OCI-LY1 (cell line): ENCODE measurements at regions not wholly inside any gene's neighbourhood (a gene's known extent, or its start where the extent isn't known, plus 50 kb on each side); places are given as distances from the start of the nearest gene placed in this dataset.
A peak's percentile ranks its signal among the peaks of the same experiment; 100 is the strongest.

Experiments used
- H2AFZ ChIP-seq: fragments of 200-600 bp; sonication (generic), shearing (Covaris generic); 2 replicates; pipeline ENCODE4 v1.6.0; 2014; ENCODE audit warnings: antibody characterized with exemption, mild to moderate bottlenecking, low read length
- H3F3A ChIP-seq: fragments of 200-600 bp; sonication (generic), shearing (Covaris generic); 2 replicates; pipeline ENCODE4 v1.6.0; 2014; ENCODE audit warnings: mild to moderate bottlenecking, antibody characterized with exemption, low read length, moderate library complexity; ENCODE audit not compliant: insufficient read depth
- H3K27ac ChIP-seq: fragments of 200-600 bp; sonication (generic); 2 replicates; pipeline ENCODE4 v1.5.1; 2014; ENCODE audit warnings: low read length, mixed run types, mild to moderate bottlenecking, low read depth; ENCODE audit not compliant: poor library complexity, severe bottlenecking
- H3K27me3 ChIP-seq: fragments of 200-600 bp; sonication (generic); 2 replicates; pipeline ENCODE4 v1.6.0; 2014; ENCODE audit warnings: antibody characterized with exemption, mild to moderate bottlenecking, low read length, moderate library complexity; ENCODE audit not compliant: insufficient read depth
- H3K36me3 ChIP-seq: fragments of 200-600 bp; sonication (generic); 2 replicates; pipeline ENCODE4 v1.6.1; 2014; ENCODE audit warnings: mild to moderate bottlenecking, antibody characterized with exemption, low read length, moderate library complexity, mixed read lengths; ENCODE audit not compliant: insufficient read depth
- H3K4me1 ChIP-seq: fragments of 200-600 bp; sonication (generic); 2 replicates; pipeline ENCODE4 v1.5.1; 2014; ENCODE audit warnings: mild to moderate bottlenecking, low read length, moderate library complexity; ENCODE audit not compliant: insufficient read depth, severe bottlenecking
- H3K4me2 ChIP-seq: fragments of 200-600 bp; sonication (generic), shearing (Covaris generic); 2 replicates; pipeline ENCODE4 v1.6.1; 2014; ENCODE audit warnings: low read length
- H3K4me3 ChIP-seq: fragments of 200-600 bp; sonication (generic); 2 replicates; pipeline ENCODE4 v1.5.1; 2014; ENCODE audit warnings: low read length, low read depth, mild to moderate bottlenecking, mixed read lengths; ENCODE audit not compliant: poor library complexity, severe bottlenecking
- H3K79me2 ChIP-seq: fragments of 200-600 bp; shearing (Covaris generic); 2 replicates; pipeline ENCODE4 v1.6.1; 2016; ENCODE audit warnings: mixed run types, low read length, mixed read lengths; ENCODE audit not compliant: insufficient read depth
- H3K9ac ChIP-seq: fragments of 200-600 bp; sonication (generic), shearing (Covaris generic); 2 replicates; pipeline ENCODE4 v1.6.1; 2014; ENCODE audit warnings: mild to moderate bottlenecking, low read length, mixed read lengths
- H3K9me2 ChIP-seq: fragments of 200-600 bp; sonication (generic), shearing (Covaris generic); 2 replicates; pipeline ENCODE4 v1.6.1; 2014; ENCODE audit warnings: low read depth, mild to moderate bottlenecking, low read length, mixed read lengths
- H3K9me3 ChIP-seq: fragments of 200-600 bp; shearing (Covaris generic); 2 replicates; pipeline ENCODE4 v1.6.1; 2014; ENCODE audit warnings: low read length, mixed read lengths
- H4K20me1 ChIP-seq: fragments of 200-600 bp; sonication (generic), shearing (Covaris generic); 2 replicates; pipeline ENCODE4 v1.6.0; 2016; ENCODE audit warnings: mild to moderate bottlenecking, low read length; ENCODE audit not compliant: insufficient read depth
- EZH2 ChIP-seq: fragments of 200-600 bp; sonication (generic), shearing (Covaris generic); IDR thresholded peaks from 2 replicates; pipeline ENCODE4 v1.8.0; 2017; ENCODE audit warnings: borderline replicate concordance, mixed run types, mild to moderate bottlenecking, antibody characterized with exemption, low read length, moderate library complexity, mixed read lengths
- TF ChIP-seq, protein P1 (sequence below): fragments of 200-600 bp; sonication (generic), shearing (Covaris generic); IDR thresholded peaks from 2 replicates; pipeline ENCODE4 v1.5.1; 2017; ENCODE audit warnings: mild to moderate bottlenecking, antibody characterized with exemption, low read length, moderate library complexity, mixed read lengths

DNA sequence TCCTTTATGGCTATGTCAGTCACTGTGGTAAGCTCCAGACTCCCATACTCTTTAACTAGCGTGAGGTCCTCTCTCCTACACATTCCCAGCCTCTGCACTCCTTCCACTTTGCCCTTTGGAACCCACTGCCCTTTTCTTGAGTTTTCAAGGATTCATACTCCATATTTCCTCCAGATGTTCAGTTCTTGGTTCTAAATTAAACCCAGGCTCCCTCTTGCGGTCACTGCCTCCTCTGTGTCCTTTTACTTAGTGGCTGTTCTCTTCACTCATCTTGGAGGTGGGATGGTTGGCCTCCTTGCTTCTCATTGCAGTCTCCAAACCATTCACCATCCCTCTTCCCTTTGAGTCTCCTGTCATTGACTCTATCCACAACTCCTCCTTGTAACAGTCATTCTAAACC is 208.1 kb downstream of the TGFB2 start:
- Histone ChIP-seq H2AFZ (no peak overlapping the region), H3K4me3 (no peak overlapping the region), H3K27ac (no peak overlapping the region), H3K27me3 (no peaks in the 10 kb centered on the region), H3K9me3 (no peaks in the 10 kb centered on the region), H3K4me2 (no peak overlapping the region), H3K36me3 (no peaks in the 10 kb centered on the region), H3F3A (no peaks in the 10 kb centered on the region), H3K79me2 (no peaks in the 10 kb centered on the region), H3K9me2 (no peaks in the 10 kb centered on the region), H3K9ac (no peak overlapping the region), H4K20me1 (no peaks in the 10 kb centered on the region), H3K4me1 (no peaks in the 10 kb centered on the region)
- TF ChIP-seq, protein P1, sequence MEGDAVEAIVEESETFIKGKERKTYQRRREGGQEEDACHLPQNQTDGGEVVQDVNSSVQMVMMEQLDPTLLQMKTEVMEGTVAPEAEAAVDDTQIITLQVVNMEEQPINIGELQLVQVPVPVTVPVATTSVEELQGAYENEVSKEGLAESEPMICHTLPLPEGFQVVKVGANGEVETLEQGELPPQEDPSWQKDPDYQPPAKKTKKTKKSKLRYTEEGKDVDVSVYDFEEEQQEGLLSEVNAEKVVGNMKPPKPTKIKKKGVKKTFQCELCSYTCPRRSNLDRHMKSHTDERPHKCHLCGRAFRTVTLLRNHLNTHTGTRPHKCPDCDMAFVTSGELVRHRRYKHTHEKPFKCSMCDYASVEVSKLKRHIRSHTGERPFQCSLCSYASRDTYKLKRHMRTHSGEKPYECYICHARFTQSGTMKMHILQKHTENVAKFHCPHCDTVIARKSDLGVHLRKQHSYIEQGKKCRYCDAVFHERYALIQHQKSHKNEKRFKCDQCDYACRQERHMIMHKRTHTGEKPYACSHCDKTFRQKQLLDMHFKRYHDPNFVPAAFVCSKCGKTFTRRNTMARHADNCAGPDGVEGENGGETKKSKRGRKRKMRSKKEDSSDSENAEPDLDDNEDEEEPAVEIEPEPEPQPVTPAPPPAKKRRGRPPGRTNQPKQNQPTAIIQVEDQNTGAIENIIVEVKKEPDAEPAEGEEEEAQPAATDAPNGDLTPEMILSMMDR = peak; percentile 46; the same call in 1 of the 2 replicates
- TF ChIP-seq EZH2 = no peak

DNA sequence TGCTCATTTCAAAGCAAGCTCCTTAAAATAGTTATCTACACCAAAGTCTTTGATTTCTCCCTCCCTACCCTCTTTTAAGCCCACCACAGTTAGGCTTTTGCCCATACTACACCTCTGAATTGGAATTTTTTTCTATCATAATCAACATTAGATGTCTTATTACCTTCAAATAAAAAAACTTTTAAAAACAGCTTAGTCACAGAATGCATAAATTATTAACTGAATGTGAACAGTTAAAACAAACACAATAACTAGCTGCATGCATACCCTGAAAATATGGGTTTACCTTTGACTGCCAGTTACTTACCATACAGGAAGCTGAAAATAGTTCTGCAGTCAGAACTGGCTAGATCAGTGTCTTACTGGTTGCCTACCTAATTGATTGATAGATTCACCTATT is 210.9 kb downstream of the TGFB2 start:
- H3K4me2 ChIP-seq = no peak overlapping the region
- H4K20me1 ChIP-seq = no peaks in the 10 kb centered on the region
- no peak overlapping the region for H2AFZ ChIP-seq
- H3K27me3 ChIP-seq = no peaks in the 10 kb centered on the region
- no peak overlapping the region for H3K4me3 ChIP-seq
- no peaks in the 10 kb centered on the region for H3K9me3 ChIP-seq
- no peak overlapping the region for H3K27ac ChIP-seq
- no peaks in the 10 kb centered on the region for H3K79me2 ChIP-seq
- H3K4me1 ChIP-seq = no peaks in the 10 kb centered on the region
- H3K9me2 ChIP-seq = no peaks in the 10 kb centered on the region
- H3K9ac ChIP-seq = no peak overlapping the region
- no peaks in the 10 kb centered on the region for H3F3A ChIP-seq
- TF ChIP-seq EZH2 = no peak
- TF ChIP-seq, protein P1 = no peak
- no peaks in the 10 kb centered on the region for H3K36me3 ChIP-seq

DNA sequence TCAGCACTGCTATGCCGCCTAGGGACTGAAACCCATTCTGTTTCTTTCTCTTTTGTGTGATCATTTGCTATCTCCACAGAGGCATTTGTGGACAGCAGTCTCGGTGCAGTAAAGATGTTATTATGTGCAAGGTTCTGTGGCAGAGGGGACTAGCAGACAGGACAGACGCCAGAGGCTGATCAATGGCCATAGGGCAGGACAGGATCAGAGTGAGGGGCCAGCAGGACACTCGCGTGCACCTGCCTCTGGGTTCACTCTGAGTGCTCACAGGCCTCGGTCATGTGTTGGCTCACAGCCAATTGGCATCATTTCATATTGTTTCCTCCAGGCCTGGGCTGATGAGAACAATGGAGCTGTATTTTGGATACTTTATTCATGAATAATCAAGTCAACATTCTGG is 212.6 kb downstream of the TGFB2 start:
- no peaks in the 10 kb centered on the region for H3K9me3 ChIP-seq
- TF ChIP-seq EZH2 = no peak
- TF ChIP-seq, protein P1 = no peak
- H3K4me1 ChIP-seq = no peaks in the 10 kb centered on the region
- no peak overlapping the region for H3K4me3 ChIP-seq
- H3K79me2 ChIP-seq = no peaks in the 10 kb centered on the region
- H3K4me2 ChIP-seq = no peak overlapping the region
- no peak overlapping the region for H3K9ac ChIP-seq
- H2AFZ ChIP-seq = no peak overlapping the region
- no peaks in the 10 kb centered on the region for H3F3A ChIP-seq
- H4K20me1 ChIP-seq = no peaks in the 10 kb centered on the region
- H3K27me3 ChIP-seq = no peaks in the 10 kb centered on the region
- no peaks in the 10 kb centered on the region for H3K36me3 ChIP-seq
- no peaks in the 10 kb centered on the region for H3K9me2 ChIP-seq
- no peak overlapping the region for H3K27ac ChIP-seq
